GM21515 (cell line): ENCODE measurements at regions not wholly inside any gene's neighbourhood (a gene's known extent, or its start where the extent isn't known, plus 50 kb on each side); places are given as distances from the start of the nearest gene placed in this dataset.

Experiments used
- ATAC-seq: cut with Tn5 transposase; IDR thresholded peaks from one replicate; pipeline ENCODE4 v1.9.1; 2021; ENCODE audit not compliant: unreplicated experiment

DNA sequence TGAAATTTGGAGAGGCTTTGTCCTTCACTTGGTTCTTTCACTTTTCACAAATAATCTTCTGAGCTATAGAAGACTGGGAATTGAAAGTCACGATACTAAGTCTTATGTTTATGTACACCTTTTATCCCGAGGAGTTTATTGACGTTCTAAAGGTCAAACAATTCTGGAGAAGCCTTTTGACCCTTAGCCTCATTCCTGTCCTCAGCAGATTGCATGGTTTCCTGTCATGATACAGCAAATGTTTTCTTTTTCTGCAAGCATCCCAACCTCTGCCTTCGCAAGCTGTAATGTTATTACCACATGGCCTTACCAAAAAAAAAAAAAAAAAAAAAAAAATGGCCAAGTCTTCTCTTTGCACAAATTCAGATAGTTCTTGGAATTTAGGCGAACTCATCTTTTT is 411.7 kb upstream of the FLRT2 start:
- no peak for ATAC-seq

DNA sequence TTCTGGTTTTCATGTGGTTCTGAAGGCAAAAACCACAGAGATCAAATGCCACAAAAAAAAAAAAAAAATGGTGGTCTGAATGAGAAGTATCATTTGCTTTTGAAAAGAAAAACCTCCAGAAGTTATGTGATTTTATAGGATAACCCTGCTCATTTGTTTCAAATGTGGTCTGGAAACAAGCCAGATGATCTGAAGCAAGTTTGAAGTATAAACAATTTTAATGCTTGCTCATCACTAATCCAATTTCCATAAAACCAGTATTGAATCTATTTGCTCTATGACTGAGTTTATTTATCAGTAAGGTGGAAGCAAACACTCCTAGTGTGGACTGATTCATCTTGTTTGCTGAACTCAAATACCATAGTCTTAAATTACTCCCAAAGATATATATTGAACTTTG is 407.3 kb upstream of the FLRT2 start:
- no peak for ATAC-seq

DNA sequence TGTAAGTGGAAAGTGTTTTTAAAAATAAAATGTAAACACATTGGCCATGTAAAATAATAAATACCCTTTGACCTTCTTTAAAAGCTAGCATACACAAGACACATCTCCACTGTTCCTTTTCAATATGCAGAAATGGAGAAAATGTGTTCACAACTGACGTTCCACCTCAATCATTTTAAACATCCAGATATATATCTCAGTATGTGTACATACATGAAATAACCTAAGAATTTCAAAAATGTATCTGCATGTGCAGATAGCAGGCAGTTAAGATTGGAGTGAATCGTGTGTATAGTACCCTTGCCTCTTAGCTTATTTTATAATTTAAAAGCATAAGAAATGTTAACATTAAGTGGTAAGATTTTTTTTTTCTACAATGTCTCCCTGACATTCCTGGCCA is 406.2 kb upstream of the FLRT2 start:
- no peak for ATAC-seq

GRCh38 chr14:85124631-85125290 is 405.2 kb upstream of the FLRT2 start:
- no peak for ATAC-seq

DNA sequence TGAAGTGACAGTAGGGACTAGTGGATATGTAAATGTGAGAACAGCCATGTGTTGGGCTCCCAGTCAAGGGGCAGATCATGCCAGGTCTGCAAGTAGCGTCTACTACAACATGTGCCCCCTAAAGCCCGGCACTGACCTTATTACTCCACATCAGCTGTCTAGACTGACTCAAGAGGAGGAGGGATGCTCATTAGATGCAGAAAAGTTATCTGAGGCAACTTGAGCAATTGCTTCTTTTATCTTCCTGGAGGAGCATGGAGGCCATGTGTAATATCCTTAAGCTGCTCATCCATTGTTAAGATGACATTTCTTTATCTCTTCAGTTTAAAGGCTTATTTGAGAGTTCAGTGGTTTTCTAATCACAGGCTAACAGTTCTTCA is 404.7 kb upstream of the FLRT2 start:
- no peak for ATAC-seq

DNA sequence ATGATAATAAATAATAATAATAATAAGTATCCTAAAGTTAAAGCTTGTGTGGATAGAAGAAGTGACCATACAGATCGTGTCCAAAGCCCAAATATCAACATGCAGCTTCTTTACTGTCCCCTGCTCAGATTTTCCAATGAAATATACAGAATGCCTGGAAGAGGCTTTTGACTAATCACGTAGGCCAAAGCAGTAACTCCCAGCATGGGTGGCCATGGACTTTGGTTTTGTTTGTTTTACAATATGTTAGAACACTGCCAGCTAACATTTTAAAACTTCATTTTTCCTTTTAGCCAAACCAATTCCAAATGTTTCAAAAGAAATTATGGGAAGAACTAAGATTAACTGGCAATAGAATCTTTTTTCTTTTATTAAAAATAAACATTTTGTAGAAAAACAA is 400.0 kb upstream of the FLRT2 start:
- no peak for ATAC-seq

GRCh38 chr14:85131226-85131922 is 398.6 kb upstream of the FLRT2 start:
- ATAC-seq = no peak

GRCh38 chr14:85142982-85143381 is 387.0 kb upstream of the FLRT2 start:
- no peak for ATAC-seq

GRCh38 chr14:85146779-85147178 is 383.2 kb upstream of the FLRT2 start:
- ATAC-seq = no peak

- ATAC-seq = no peak
These were observed 379.8 kb upstream of the FLRT2 start for GRCh38 chr14:85150166-85150565.

DNA sequence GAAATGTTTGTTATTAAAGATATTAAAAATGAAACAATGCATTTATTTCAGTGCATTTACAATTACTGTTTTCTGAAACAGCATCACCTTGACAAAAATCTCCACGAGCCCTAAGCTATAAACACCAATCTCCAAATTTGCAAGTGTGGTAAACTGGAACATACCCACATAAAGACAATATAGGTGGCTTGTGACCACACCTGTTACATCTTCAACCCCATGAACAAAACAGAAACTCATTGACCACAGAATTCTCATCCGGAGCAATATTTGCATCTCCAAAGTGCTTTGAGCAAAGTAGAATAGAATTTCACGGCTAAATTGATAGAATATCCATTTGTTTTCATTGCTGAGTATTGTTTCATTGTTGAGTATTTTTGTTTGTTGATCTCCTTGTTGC is 375.2 kb upstream of the FLRT2 start:
- ATAC-seq = no peak

- no peak for ATAC-seq
These were observed 373.6 kb upstream of the FLRT2 start for GRCh38 chr14:85156319-85156718.

GRCh38 chr14:85159726-85160125 is 370.2 kb upstream of the FLRT2 start:
- no peak for ATAC-seq

GRCh38 chr14:85165094-85165493 is 364.9 kb upstream of the FLRT2 start:
- no peak for ATAC-seq

DNA sequence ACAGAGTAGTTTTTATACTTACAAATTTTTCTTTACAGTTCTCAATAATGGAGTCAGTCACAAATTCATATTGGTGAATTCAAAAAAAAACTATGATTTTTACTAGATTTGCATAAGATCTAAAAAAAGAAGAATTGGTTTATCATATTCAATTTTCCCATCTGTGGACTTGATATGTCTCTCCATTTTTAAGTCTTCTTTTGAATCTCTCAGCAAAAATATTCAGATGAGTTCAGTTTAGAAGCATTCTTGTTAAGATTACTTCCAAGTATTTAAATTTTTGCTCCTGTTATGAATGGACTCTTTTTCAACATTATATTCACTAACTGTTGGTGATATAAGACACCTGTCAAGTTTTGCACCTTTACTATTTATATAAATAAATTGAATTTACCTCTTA is 360.6 kb upstream of the FLRT2 start:
- ATAC-seq = no peak

- ATAC-seq = no peak
These were observed 357.7 kb upstream of the FLRT2 start for GRCh38 chr14:85172290-85172689.

- no peak for ATAC-seq
These were observed 357.0 kb upstream of the FLRT2 start for GRCh38 chr14:85172889-85173477.

- ATAC-seq = no peak
These were observed 354.4 kb upstream of the FLRT2 start for GRCh38 chr14:85175556-85175955.

GRCh38 chr14:85178864-85179263 is 351.1 kb upstream of the FLRT2 start:
- ATAC-seq = no peak

- no peak for ATAC-seq
These were observed 349.1 kb upstream of the FLRT2 start for GRCh38 chr14:85180876-85181275.

GRCh38 chr14:85182282-85182681 is 347.7 kb upstream of the FLRT2 start:
- ATAC-seq = no peak

- no peak for ATAC-seq
These were observed 343.9 kb upstream of the FLRT2 start for GRCh38 chr14:85186082-85186481.

DNA sequence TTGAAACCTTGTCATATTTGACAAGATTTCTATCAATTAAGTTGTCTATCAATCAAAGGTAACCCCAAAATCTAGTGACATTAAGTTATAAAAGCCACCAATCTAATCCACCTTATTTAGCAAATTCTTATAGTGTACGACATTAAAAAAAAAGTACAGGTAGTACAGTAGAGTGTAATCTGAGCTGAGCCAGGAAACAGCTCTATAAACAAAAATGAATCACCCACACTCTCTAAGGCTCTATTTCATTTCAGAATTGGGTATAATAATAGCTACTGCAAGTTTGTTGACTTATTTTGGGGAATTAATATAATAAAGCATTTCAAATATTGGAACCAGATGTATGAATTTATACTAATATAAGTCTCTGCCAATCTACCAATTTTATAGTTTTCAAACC is 342.4 kb upstream of the FLRT2 start:
- no peak for ATAC-seq
